Neural crest cell (in vitro differentiated cells): ENCODE measurements at regions not wholly inside any gene's neighbourhood (a gene's known extent, or its start where the extent isn't known, plus 50 kb on each side); places are given as distances from the start of the nearest gene placed in this dataset.

Source experiments
- DNase-seq: peaks from one replicate; pipeline ENCODE4 v3.0.0; 2021; ENCODE audit warnings: low read depth, mixed read lengths, low spot score
- H3K27ac Mint-ChIP-seq: one replicate; pipeline ENCODE4 v1.8.0; 2021; ENCODE audit warnings: mild to moderate bottlenecking, mixed read lengths; ENCODE audit not compliant: unreplicated experiment
- H3K27me3 Mint-ChIP-seq: 2 replicates; pipeline ENCODE4 v1.8.0; 2021; ENCODE audit warnings: low read depth, mild to moderate bottlenecking, mixed read lengths
- H3K36me3 Mint-ChIP-seq: 2 replicates; pipeline ENCODE4 v1.8.0; 2021; ENCODE audit warnings: low read depth, mild to moderate bottlenecking, mixed read lengths
- H3K4me1 Mint-ChIP-seq: 2 replicates; pipeline ENCODE4 v1.8.0; 2021; ENCODE audit warnings: mixed read lengths
- H3K4me3 Mint-ChIP-seq: one replicate; pipeline ENCODE4 v1.8.0; 2021; ENCODE audit warnings: mild to moderate bottlenecking, mixed read lengths
- H3K9me3 Mint-ChIP-seq: 2 replicates; pipeline ENCODE4 v1.8.0; 2021; ENCODE audit warnings: mixed read lengths
- CTCF ChIP-seq: fragments of 200-600 bp; sonication (generic); conservative IDR thresholded peaks from 2 replicates; pipeline ENCODE4 v1.5.0; 2021; ENCODE audit warnings: antibody characterized with exemption, mild to moderate bottlenecking

GRCh38 chr1:57910782-57911181 lies 486.9 kb upstream of the DAB1 start:
- no peak for TF ChIP-seq CTCF
- Mint-ChIP-seq H3K27me3 (no peaks in the 10 kb centered on the region), H3K4me1 (peaks cover 6% of the 10 kb centered on the region), H3K36me3 (no peaks in the 10 kb centered on the region), H3K9me3 (no peaks in the 10 kb centered on the region), H3K4me3 (no peak overlapping the region), H3K27ac (no peak overlapping the region)
- no peak for DNase-seq

- Mint-ChIP-seq H3K4me1 (peaks cover 6% of the 10 kb centered on the region), H3K27me3 (no peaks in the 10 kb centered on the region), H3K9me3 (no peaks in the 10 kb centered on the region), H3K27ac (no peak overlapping the region), H3K36me3 (no peaks in the 10 kb centered on the region), H3K4me3 (no peak overlapping the region)
- no peak for TF ChIP-seq CTCF
- DNase-seq, result no peak
Measured at GRCh38 chr1:57910305-57910704, 486.4 kb upstream of the DAB1 start.

GRCh38 chr1:57908147-57908890 lies 484.5 kb upstream of the DAB1 start:
- no peak overlapping the region for H3K4me3 Mint-ChIP-seq
- no peaks in the 10 kb centered on the region for H3K9me3 Mint-ChIP-seq
- H3K4me1 Mint-ChIP-seq, result peaks cover 6% of the 10 kb centered on the region
- no peaks in the 10 kb centered on the region for H3K27me3 Mint-ChIP-seq
- no peak for DNase-seq
- TF ChIP-seq CTCF, result no peak
- no peaks in the 10 kb centered on the region for H3K36me3 Mint-ChIP-seq
- H3K27ac Mint-ChIP-seq, result no peak overlapping the region

GRCh38 chr1:57901208-57901919 lies 477.5 kb upstream of the DAB1 start:
- no peak for DNase-seq
- Mint-ChIP-seq H3K4me3 (no peak overlapping the region), H3K27me3 (no peaks in the 10 kb centered on the region), H3K36me3 (no peaks in the 10 kb centered on the region), H3K9me3 (no peaks in the 10 kb centered on the region), H3K27ac (peak overlapping the region; percentile 73), H3K4me1 (peaks cover 8% of the 10 kb centered on the region)
- TF ChIP-seq CTCF, result no peak

- TF ChIP-seq CTCF, result no peak
- no peaks in the 10 kb centered on the region for H3K9me3 Mint-ChIP-seq
- no peak overlapping the region for H3K4me3 Mint-ChIP-seq
- H3K27me3 Mint-ChIP-seq, result no peaks in the 10 kb centered on the region
- H3K4me1 Mint-ChIP-seq, result peaks cover 17% of the 10 kb centered on the region
- H3K27ac Mint-ChIP-seq, result no peak overlapping the region
- H3K36me3 Mint-ChIP-seq, result no peaks in the 10 kb centered on the region
- no peak for DNase-seq
Measured at GRCh38 chr1:57898531-57898930, 474.7 kb upstream of the DAB1 start.
